ENCODE measurements at regions not wholly inside any gene's neighbourhood (a gene's known extent, or its start where the extent isn't known, plus 50 kb on each side); places are given as distances from the start of the nearest gene placed in this dataset.

GRCh38 chr4:124111922-124112321 is 600.6 kb downstream of the ANKRD50 start:
- TF ChIP-seq, protein P1, sequence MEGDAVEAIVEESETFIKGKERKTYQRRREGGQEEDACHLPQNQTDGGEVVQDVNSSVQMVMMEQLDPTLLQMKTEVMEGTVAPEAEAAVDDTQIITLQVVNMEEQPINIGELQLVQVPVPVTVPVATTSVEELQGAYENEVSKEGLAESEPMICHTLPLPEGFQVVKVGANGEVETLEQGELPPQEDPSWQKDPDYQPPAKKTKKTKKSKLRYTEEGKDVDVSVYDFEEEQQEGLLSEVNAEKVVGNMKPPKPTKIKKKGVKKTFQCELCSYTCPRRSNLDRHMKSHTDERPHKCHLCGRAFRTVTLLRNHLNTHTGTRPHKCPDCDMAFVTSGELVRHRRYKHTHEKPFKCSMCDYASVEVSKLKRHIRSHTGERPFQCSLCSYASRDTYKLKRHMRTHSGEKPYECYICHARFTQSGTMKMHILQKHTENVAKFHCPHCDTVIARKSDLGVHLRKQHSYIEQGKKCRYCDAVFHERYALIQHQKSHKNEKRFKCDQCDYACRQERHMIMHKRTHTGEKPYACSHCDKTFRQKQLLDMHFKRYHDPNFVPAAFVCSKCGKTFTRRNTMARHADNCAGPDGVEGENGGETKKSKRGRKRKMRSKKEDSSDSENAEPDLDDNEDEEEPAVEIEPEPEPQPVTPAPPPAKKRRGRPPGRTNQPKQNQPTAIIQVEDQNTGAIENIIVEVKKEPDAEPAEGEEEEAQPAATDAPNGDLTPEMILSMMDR (IDR thresholded peaks at IDR 0.05; ENCODE audit: low read length), result peak; percentile 65
- TF ChIP-seq EZH2 (optimal IDR thresholded peaks at IDR 0.05; ENCODE audit: low read depth, low read length), result no peak

Measured in MM.1S (cell line).